NCI-H1105 treated with DMSO at 0.1 percent for 48 hours (cell line): ENCODE measurements at regions not wholly inside any gene's neighbourhood (a gene's known extent, or its start where the extent isn't known, plus 50 kb on each side); places are given as distances from the start of the nearest gene placed in this dataset.
"Not testable (repeated sequence)": the region's sequence is repeated elsewhere in the genome, so short reads cannot be mapped to it uniquely, and the experiment has no call there.

Experiments used
- DNase-seq: peaks from one replicate; lab custom pipeline; 2025; lab: John Stamatoyannopoulos, UW

DNA sequence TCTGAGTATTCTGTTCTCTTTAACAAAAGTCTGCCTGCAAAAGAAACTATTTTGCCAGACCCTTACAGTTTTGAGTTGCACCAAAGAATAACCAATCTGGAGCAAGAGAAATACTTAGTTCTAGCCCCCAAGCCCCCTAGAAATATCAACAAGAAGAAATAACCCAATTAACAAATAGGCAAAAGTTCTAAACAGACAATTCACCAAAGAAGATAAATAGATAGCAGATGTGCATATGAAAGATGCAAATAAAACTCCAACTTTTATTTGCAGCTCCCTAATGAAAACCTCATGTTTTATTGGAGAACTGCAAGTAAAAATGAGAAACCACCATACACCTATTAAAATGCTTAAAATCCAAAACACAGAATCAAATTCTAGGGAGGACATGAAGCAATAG, 1308.0 kb downstream of the CDH11 start:
- DNase-seq = no peak

DNA sequence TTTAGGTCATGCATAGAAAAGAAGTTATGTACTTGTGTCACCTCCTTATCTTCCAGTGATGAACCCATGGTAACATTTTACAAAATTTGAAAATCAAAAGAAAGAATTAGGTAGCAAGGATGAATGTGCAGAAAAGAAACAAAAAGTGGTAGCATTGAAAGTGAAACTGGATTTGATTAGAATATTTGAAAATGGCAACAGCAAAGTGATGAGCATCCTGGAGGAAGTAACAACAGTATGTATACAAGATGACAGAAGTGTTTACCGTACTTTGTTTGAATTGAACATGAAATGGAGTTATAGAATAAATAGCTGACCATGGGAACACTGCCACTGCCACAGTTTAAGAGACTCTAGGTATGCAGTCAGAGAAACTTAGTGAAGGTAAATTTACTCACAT, 1313.1 kb downstream of the CDH11 start:
- DNase-seq = no peak

DNA sequence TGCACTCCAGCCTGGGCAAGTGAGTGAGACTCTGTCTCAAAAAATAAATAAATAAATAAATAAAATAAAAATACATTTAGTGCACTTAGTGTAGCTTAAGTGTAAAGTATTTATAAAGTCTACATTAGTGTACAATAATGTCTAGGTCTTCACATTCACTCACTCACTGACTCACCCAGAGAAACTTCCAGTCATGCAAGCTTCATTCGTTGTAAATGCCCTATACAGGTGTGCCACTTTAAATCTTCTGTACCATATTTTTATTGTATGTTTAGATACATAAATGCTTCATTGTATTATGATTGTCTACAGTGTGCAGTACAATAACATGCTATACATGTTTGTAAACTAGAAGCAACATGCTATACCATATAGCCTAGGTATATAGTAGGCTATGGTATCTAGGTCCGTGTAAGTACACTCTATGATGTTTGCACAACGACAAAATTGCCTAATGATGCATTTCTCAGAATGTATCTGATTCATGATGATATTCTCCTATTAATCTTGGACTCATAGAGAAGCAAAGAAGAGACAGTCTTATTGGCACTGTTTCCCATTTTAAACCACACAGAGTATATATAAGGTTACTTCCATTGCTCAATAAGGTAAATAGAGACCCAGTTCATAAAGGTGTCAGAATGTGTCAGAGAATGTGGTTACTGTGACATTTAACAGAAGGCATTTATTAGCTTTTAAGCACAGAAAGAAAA, 1314.9 kb downstream of the CDH11 start:
- DNase-seq = no peak

DNA sequence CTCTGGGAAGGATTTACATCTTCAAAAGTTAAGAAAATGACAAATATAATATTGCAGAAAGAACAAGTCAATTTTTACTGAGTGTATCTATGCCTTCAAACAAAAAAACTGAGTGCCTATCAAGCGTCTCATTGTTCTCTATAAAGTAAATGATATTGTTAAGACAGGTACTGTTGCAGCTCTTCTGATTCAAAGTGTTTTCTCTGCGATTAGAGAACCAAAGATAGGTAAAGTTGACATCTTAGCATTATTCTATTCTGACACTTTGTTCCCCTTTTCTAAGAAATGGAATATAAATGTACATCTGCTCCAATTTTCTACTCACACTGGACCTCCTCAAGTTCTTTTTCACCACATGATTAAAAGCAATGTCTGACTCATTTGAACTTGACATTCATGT, 1317.7 kb downstream of the CDH11 start:
- DNase-seq = no peak

DNA sequence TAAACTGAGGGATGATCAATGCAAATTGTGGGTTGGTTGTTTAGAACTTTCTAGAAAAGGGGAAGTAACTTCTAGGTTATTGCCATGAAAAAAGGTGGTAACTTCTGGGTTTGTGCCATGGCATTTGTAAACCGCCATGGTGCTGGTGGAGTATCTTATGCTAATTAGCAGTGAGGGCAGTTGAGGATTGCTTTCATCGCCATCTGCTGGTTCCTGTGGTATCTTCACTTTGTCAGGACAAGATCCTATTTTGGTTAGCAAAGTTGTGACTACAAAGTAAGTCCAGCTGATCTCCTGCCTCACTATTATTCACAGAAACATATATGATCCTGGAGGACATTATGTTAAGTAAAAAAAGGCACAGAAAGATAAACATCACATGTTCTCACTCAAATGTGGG, 1332.3 kb downstream of the CDH11 start:
- no peak for DNase-seq

DNA sequence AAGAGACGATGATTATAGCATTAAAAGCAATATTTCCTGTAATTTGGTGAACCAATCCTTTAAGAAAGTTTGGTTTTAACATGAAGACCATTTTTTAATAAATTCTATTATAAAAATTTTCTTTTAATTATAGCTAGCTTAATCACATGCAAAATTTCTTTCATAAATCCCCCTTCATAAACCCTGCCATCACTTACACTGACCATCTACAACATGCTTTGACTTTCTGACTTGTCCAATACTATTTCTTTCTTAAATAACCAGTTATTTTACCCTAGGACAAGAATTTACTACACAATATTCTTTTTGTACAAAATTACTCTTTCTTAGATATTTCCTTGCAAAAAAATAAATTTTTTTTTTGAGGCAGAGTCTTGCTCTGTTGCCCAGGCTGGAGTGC, 1334.8 kb downstream of the CDH11 start:
- no peak for DNase-seq

DNA sequence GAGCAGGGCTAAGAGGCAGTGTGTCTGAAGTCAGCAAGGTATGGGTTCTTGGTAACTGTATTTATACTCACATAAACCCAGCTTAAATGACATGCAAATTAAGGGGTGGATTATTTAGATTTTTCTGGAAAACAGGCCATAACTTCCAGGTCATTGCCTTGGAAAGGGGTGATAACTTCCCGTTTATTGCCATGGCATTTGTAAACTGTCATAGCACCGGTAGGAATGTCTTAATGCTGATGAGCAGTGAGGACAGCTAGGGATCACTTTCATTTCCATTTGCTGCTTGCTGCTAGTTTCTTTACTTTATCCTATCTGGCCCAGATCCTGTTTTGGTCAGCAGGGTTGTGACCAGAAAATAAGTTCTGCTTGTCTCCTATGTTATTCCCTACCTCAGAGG, 1336.7 kb downstream of the CDH11 start:
- no peak for DNase-seq

DNA sequence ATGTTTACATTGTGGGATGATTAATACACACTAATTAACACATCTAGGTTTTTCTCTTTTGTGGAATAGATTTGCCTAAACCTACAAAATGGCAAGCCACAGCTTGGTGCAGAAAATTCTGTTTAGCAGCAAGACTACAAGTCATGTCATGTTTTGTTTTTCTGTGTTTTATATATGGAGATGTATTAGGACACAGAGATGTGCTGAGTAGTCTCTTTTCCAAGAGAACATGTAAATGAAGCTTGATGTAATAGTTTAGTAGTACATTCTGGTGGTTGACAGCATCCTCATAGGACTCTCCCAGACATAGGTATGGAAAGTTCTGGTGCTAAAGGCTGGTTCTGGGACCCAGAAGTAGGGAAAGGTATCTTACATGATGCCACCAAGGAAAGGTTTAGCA, 1345.4 kb downstream of the CDH11 start:
- DNase-seq = no peak

DNA sequence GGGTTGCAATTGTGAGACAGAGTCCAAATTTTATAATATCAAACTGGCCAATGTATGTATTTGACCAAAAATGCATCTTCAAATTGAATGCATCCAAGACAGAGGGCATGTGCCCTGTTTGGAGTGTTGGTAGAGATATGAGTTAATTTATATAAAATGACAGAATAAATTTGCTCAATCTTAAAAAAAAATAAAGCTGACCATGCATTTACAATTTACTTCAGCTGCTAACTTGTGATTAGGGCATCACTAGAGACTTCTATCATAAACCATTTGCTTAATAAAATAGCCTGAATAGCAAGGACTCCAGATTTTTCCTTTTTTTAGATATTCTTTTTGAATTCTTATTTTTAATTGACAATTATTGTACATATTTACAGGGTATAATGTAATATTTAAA, 1345.8 kb downstream of the CDH11 start:
- DNase-seq = no peak

DNA sequence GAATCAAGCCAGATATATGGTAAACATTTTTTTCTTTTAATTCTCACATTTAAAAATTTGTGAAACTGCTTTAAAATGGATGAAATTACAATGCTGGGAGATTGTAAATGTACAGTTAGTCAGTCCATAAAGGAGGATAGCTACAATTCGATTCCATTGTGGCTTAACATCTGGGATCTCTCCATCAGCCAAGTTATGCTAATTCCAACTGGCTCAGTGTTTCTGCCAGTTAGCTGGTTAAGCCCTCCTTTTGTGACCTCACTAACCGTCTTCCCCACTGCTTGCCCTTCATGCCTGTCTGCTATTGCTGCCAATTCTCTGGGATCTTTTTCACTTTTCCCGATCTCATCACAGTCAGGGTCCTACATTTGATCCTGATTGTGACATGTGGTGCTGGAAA, 1347.6 kb downstream of the CDH11 start:
- no peak for DNase-seq

DNA sequence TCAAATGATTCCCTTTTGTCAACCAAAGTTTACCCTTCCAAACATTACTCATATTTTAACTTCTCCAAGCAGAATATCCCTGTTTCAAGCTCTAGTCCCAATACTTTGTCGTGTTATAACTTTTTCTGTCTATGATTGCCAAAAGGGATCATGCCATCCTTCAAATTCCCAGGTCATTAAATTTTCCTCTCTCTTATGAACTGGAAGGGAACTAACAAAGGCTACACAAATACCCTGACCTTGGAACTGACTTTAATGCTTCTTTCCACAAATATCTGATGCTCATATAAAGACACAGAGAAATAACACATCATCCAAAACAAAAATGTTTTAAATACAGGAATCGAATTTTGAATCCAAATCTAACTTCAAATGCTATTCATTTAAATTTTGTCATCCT, 1352.7 kb downstream of the CDH11 start:
- no peak for DNase-seq

DNA sequence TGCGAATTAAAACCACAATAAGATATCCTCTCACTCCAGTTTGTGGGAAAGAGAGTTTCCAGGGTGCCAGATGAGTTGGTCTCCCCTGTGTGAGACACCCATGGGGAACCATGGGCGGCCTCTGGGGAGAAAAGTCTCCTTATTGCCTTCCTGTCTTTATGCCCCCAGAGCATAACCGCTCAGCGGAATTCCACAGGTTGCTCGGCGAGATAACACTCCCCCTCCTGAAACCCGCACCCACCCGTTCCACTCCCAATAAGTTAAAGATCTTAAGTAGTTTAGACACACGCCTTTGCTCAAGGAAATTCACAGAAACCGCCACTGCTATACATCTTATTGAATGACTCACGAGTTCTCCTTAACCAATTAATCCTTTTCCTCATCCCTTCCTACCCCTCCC, 1361.6 kb downstream of the CDH11 start:
- DNase-seq = not testable (repeated sequence)

DNA sequence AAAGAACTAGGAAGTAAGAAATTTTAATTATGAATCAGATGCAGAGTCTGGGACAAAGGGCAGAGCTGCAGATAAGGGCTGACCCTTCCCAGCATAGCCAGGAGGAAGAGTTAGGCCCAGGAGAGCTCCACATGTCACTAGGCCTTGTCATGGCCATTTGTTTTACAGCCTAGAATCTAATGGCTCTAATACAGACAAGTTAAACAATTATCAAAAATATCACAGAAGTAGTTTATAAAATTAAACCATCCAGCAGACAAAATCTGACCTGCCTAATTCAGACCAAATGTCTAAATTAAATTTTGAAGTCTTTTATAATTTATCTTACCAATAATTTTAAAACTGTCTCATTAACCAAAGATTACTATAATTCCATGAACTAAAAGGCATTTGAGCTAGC, 1369.5 kb downstream of the CDH11 start:
- no peak for DNase-seq

DNA sequence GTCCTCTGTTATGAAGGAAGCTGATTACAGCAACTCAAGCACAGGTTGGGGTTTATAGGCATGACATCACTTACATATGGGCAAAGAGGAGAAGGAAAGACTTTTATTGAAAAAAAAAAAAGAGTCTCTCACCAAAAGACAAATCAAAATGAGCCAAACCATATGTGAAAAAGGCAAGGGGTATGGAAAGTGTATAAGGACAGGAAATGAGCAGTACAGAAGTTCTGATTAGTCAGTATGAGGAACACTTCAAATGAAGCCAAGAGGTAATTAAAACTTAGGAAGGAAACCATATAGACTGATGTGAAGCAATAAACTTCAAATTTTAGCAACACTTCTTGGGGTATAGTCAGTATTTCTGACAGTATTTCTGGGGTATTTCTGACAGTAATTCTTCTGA, 1372.6 kb downstream of the CDH11 start:
- no peak for DNase-seq

DNA sequence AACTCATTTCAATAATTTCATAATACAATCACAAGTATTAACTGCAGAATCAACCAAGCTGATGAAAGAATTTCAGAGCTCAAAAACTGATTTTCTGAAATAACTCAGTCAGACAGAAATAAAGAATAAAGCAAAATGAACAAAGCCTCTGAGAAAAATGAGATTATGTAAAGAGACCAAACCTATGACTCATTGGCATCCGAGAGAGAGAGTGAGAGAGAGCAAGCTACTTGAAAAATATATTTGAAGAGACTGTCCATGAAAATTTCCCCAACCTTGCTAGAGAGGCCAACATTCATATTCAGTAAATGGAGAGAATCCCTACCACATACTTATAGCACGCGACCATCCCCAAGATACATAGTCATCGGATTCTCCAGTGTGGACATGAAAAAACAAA, 1376.4 kb downstream of the CDH11 start:
- no peak for DNase-seq

DNA sequence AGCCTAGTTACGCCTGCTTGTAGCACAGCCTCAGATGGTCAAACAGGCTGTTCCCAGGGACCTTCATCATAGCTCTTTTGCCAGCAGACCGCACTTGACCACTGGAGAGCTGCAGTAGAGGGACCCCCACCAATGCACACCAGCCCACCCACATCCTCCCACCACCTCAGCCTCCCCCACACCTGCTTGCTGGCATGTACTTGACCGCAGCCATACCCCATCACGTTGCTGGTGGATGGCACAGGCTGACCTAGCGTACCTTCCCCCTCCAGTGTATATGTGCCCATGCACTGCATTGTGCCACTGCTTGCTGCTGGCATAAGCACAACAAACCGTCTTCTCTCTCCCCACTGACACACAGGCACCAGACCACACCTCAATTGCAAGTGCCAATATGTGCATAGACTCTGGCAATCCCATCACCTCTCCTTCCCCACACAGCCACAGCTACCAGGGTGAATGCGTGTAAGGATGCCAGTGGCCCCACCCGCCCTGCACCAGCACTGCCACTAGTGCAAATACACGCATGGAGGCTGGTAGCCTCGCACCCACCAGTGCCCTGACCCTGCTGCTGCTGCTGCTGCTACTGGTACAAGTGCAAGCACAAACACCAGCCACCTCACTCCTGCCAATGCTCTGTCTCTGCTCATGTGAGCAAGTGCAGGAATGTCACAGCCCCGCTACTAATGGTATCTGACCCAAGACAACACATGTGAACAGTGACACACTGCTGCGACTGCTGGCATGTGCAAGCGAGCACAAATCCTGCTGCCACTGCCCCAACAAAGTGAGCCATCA, 1377.6 kb downstream of the CDH11 start:
- no peak for DNase-seq

DNA sequence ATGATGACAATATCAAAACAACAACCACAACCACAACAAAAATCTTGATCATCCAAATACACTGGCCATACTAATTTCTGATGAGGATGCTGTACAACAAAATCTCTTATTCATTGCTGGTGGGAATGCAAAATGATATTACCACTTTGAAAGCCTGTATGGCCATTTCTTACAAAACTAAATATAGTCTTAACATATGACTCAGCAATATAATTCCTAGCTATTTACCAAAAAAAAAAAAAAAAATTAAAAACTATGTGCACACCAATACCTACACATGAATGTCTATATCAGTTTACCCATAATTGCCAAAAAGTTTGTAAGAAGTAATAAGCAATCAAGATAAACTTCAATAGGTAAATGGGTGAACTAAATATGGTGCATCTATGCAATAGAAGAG, 1379.7 kb downstream of the CDH11 start:
- no peak for DNase-seq

DNA sequence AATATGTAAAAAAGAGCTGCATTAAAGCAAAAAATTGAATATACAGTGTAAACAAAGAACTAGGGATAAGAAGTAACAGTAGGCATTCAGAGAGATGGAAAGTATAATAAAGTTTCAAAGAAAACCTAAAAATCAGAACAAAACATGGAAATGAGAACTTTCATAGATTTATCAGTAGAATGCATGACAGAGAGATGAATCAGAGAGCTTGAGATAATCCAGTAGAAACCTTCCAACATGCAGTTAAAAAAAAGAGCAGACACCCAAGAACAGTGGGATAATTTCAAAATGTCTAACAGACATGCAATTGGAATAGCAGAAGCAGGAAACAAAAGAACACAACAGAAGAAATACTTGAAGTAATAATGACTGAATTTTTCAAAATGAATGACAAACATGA, 1384.2 kb downstream of the CDH11 start:
- DNase-seq = no peak

DNA sequence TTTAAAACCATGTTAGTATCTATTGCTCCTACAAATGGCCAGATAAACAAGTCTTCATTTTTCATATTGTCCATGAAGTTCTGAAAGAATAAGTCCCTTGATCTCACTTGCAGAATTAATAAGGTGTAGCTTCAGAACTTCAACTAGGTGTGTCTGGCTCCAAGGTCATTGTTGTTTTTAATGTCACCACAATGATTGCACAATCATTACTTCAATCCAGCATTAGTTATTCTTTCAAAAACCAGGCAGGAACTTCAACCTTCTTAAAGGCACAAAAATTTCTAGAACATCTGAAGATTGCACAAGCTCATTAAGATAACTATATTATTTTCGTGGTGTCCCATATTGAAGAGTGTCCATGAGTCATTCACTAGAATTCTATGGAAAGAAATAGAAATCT, 1386.4 kb downstream of the CDH11 start:
- no peak for DNase-seq

DNA sequence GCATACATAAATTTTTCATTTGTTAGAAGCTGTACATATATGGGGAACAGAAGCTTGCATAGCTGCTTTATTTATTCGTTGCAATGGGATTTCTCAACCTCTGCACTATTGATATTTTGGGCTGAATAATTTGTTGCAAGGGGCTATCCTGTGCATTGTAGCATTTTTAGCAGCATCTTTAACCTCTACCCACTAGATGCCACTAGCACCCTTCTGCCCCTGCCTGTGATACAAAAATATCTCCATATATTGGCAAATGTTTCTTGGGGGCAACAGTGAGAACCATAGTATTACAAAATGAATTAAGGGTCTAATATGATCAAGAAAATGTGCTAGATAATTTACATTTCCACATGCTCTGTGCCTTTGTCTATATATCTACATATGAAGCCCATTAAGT, 1401.0 kb downstream of the CDH11 start:
- no peak for DNase-seq

DNA sequence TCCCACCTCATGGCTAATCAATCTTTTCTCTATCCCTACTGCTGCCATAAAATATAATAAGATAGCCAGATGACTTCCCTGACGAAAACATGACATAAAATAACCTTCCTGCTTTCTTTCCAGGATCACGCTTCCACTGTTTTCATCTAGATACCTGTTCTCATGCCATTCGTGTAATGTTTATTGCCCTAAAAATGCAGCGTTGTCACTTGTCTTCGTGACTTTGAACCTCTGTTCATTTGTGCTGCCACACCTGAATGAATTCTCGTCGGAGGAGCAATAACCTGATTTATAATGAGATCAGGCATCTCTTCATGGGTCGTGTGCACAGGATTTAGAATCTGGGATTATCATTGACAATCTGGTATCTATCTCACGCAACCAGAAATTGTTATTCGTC, 1401.9 kb downstream of the CDH11 start:
- no peak for DNase-seq

DNA sequence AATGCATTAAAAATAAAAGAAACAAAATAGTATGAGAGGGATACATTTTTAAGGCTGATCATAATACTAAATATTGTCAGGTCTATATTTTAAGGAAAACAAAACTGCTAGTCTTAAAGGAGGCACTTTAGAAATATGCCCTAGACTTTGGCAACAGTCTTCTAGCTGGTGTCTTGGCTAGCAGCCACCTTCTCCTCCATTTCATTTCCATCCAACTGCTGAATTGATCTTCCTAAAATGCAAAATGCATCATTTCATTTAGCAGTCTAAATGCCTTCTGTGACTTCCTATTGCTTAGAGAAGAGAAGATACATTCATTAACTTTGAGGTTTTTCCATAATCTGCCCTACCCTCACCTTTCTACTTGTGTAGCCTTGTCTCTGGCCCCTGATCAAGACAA, 1404.1 kb downstream of the CDH11 start:
- DNase-seq = no peak

DNA sequence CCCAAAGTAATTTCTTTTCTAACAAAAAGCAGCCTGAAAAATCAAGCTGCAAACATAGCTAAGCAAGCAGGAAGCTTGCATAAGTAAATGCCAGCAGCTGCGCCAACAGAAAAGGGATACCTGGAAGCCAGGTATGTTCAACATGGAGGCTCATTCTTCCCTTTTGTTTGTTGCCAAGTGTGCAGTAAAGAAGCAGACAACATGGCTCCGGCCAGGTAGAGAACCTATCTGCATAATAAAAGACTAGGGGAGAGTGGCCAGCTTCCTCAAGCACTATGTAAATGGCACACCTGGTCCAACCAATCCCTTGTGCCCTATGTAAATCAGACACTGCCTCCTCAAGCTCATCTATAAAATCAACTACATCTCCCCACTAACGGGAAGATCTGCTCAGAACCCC, 1407.0 kb downstream of the CDH11 start:
- peak; percentile 21 for DNase-seq

DNA sequence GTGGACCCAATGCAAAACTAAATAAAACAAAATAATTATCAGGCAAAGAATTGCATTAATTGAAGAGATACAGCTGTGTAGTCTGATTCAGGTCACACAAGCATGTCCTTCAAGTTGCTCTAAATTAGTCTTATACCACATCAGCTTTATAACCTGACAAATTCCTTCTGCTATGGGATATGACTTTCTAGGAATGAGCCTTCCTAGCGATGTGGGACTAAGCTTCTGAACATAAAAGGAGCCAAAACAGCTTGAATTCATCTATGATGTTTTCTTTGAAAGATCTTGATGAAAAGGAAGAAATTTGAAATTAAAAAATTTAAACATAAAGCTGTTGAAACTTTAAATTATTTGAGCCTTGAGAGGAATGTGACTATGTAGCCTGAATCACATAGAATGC, 1409.1 kb downstream of the CDH11 start:
- DNase-seq = no peak
